Panc1 (cell line): ENCODE measurements at regions not wholly inside any gene's neighbourhood (a gene's known extent, or its start where the extent isn't known, plus 50 kb on each side); places are given as distances from the start of the nearest gene placed in this dataset.

Experiments
- ATAC-seq: fragments of 200-7000 bp; cut with Tn5 transposase; 2 replicates; pipeline ENCODE4 v1.9.1; 2020; ENCODE audit warnings: mild to moderate bottlenecking, moderate library complexity
- BruUV-seq: library from RNA; stranded (reverse); fragments of 400-500 nt; replicated peaks from 2 replicates; lab custom pipeline; 2021; lab: Mats Ljungman, UMichigan
- CTCF ChIA-PET: fragments of 300-600 bp; sonication (Branson Sonifier 250); formaldehyde crosslinking; loops from one replicate; lab custom pipeline; 2022; ENCODE audit warnings: antibody characterized with exemption; lab: Charles Lee
- POLR2A ChIA-PET: fragments of 300-600 bp; sonication (Branson Sonifier 250); formaldehyde crosslinking; loops from one replicate; lab custom pipeline; 2022; ENCODE audit warnings: antibody characterized with exemption; lab: Charles Lee
- DNase-seq: peaks from one replicate; pipeline ENCODE4 v3.0.0-alpha.2; 2010; ENCODE audit warnings: low read depth, low spot score
- H3K27ac ChIP-seq: 2 replicates; pipeline ENCODE4 v1.5.1; 2011; ENCODE audit warnings: mild to moderate bottlenecking, low read length, inconsistent platforms
- H3K27me3 ChIP-seq: fragments of 200-500 bp; sonication (Bioruptor generic); 2 replicates; pipeline ENCODE4 v1.6.0; 2014; ENCODE audit warnings: low read length, inconsistent platforms; ENCODE audit not compliant: control insufficient read depth, insufficient read depth
- H3K36me3 ChIP-seq: fragments of 200-500 bp; sonication (Bioruptor generic); 2 replicates; pipeline ENCODE4 v1.5.1; 2014; ENCODE audit warnings: inconsistent platforms, mild to moderate bottlenecking, low read length, moderate library complexity; ENCODE audit not compliant: control insufficient read depth, insufficient read depth
- H3K4me1 ChIP-seq: 2 replicates; pipeline ENCODE4 v1.5.1; 2011; ENCODE audit warnings: inconsistent platforms, mild to moderate bottlenecking, low read length, moderate library complexity; ENCODE audit not compliant: control insufficient read depth, insufficient read depth
- H3K4me3 ChIP-seq, 2 experiments: 2 replicates each; pipeline ENCODE4 v1.5.1; 2011 to 2012; ENCODE audit warnings: low read depth in 2 of 2, low read length in 2 of 2, mild to moderate bottlenecking in 2 of 2, inconsistent platforms in 1 of 2, moderate library complexity in 1 of 2
- H3K9me3 ChIP-seq: fragments of 200-500 bp; sonication (Bioruptor generic); 2 replicates; pipeline ENCODE4 v1.5.1; 2014; ENCODE audit warnings: low read depth, mild to moderate bottlenecking, inconsistent platforms, low read length, moderate library complexity; ENCODE audit not compliant: control insufficient read depth, insufficient read depth
- CTCF ChIP-seq: fragments of 450-650 bp; IDR thresholded peaks from 2 replicates; pipeline ENCODE4 v1.5.1; 2017; ENCODE audit warnings: mild to moderate bottlenecking
- POLR2AphosphoS5 ChIP-seq: IDR thresholded peaks from 2 replicates; pipeline ENCODE4 v1.6.1; 2012; ENCODE audit warnings: mild to moderate bottlenecking, low read depth, low read length, moderate library complexity
- SIN3A ChIP-seq: IDR thresholded peaks from 2 replicates; pipeline ENCODE4 v1.6.1; 2012; ENCODE audit warnings: low read depth, mild to moderate bottlenecking, low read length, moderate library complexity, borderline replicate concordance; ENCODE audit not compliant: insufficient read depth
- TCF7L2 ChIP-seq: IDR thresholded peaks from 2 replicates; pipeline ENCODE4 v1.6.1; 2011; ENCODE audit warnings: mild to moderate bottlenecking, low read depth, low read length, inconsistent platforms
- in situ Hi-C: cut with HindIII; loops from 2 replicates; pipeline ENCODE4 v1.10.0; 2016; ENCODE audit warnings: low sequenced_read_pairs, low pct_unique_long_range_greater_than_20kb
- intact Hi-C: fragments of 100-400 bp; cut with micrococcal nuclease; formaldehyde crosslinking; loops from one replicate; pipeline ENCODE4 v1.10.0; 2022; ENCODE audit not compliant: unreplicated experiment
- TF ChIP-seq, protein P1 (sequence below), 2 experiments: IDR thresholded peaks; 2 replicates each; pipeline ENCODE4 v1.6.1; 2011 to 2012; ENCODE audit warnings: low read depth in 2 of 2, control low read depth in 1 of 2, low read length in 1 of 2, mild to moderate bottlenecking in 1 of 2, moderate library complexity in 1 of 2; ENCODE audit not compliant: insufficient read depth in 1 of 2

DNA sequence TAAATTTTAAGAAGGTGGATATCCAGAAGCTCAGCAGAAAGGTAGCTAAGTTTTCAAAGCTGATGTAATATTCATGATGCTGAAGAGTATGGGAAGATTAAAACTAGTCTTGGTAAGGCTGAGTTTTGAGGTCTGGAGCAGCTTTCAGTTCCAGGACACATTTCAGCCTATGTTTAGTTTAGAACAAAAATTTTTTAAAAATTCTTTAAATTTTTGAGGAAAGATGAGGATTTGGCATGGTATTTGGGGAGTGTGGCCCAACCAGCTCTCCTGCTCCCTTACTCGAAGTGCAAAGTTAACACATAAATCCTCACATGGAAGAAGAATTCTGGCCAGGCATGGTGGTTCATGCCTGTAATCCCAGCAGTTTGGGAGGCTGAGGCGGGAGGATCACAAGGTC lies 1039.1 kb downstream of the NAALADL2 start:
- Histone ChIP-seq H3K4me3 (no peak overlapping the region), H3K9me3 (no peaks in the 10 kb centered on the region), H3K27ac (no peak overlapping the region), H3K27me3 (no peaks in the 10 kb centered on the region), H3K4me1 (no peaks in the 10 kb centered on the region), H3K36me3 (no peaks in the 10 kb centered on the region)
- in situ Hi-C loops: no loop called here
- intact Hi-C loops: no loop called here
- ATAC-seq (no peak), DNase-seq (no peak)
- BruUV-seq: no TSS peak
- CTCF ChIA-PET: no interaction called here
- POLR2A ChIA-PET: no interaction called here
- no peak for TF ChIP-seq SIN3A
- TF ChIP-seq POLR2AphosphoS5: no peak

DNA sequence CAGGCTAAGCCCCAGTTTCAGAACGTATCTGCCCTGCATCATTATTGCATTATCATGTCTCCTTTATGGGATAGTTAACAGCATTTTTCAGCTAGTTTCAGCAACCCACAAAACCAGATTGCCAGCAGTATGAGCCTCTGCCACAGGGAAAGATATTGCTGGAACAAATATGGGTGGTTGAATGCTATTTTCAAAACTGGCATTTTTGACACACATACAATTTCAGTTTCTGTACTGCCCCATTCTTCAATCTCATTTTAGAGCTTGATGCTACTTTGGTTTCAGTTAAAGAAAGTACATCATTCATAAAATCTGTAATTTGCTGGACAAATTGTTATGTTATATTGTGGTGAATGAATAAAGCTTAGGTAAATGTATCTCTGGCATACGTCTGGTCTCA lies 1037.5 kb downstream of the NAALADL2 start:
- no peak for DNase-seq
- Histone ChIP-seq H3K9me3 (0 out of 2 replicates have a peak, but pooled peaks cover 3% of the 10 kb centered on the region), H3K4me3 (no peak overlapping the region), H3K4me1 (no peaks in the 10 kb centered on the region), H3K27me3 (no peaks in the 10 kb centered on the region), H3K36me3 (no peaks in the 10 kb centered on the region), H3K27ac (no peak overlapping the region)
- ATAC-seq: no peak
- in situ Hi-C loops: no loop called here
- POLR2A ChIA-PET: no interaction called here
- intact Hi-C loops: no loop called here
- no TSS peak for BruUV-seq
- TF ChIP-seq CTCF (no peak), POLR2AphosphoS5 (no peak), TCF7L2 (no peak), SIN3A (no peak)
- TF ChIP-seq, protein P1, sequence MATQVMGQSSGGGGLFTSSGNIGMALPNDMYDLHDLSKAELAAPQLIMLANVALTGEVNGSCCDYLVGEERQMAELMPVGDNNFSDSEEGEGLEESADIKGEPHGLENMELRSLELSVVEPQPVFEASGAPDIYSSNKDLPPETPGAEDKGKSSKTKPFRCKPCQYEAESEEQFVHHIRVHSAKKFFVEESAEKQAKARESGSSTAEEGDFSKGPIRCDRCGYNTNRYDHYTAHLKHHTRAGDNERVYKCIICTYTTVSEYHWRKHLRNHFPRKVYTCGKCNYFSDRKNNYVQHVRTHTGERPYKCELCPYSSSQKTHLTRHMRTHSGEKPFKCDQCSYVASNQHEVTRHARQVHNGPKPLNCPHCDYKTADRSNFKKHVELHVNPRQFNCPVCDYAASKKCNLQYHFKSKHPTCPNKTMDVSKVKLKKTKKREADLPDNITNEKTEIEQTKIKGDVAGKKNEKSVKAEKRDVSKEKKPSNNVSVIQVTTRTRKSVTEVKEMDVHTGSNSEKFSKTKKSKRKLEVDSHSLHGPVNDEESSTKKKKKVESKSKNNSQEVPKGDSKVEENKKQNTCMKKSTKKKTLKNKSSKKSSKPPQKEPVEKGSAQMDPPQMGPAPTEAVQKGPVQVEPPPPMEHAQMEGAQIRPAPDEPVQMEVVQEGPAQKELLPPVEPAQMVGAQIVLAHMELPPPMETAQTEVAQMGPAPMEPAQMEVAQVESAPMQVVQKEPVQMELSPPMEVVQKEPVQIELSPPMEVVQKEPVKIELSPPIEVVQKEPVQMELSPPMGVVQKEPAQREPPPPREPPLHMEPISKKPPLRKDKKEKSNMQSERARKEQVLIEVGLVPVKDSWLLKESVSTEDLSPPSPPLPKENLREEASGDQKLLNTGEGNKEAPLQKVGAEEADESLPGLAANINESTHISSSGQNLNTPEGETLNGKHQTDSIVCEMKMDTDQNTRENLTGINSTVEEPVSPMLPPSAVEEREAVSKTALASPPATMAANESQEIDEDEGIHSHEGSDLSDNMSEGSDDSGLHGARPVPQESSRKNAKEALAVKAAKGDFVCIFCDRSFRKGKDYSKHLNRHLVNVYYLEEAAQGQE (IDR thresholded peaks at IDR 0.05; ENCODE audit: insufficient read depth in 1 of 2, low read depth in 2 of 2, low read length in 1 of 2): no peak
- CTCF ChIA-PET: interaction anchor here (0.6 kb wide), 1 partner anchor 289 kb away, joined by 7 read pairs; no protein-coding TSS in a partner anchor

- Histone ChIP-seq H3K4me3 (no peak overlapping the region), H3K36me3 (no peaks in the 10 kb centered on the region), H3K27ac (no peak overlapping the region), H3K9me3 (0 out of 2 replicates have a peak, but pooled peaks cover 3% of the 10 kb centered on the region), H3K27me3 (no peaks in the 10 kb centered on the region), H3K4me1 (no peaks in the 10 kb centered on the region)
- no peak for ATAC-seq
- no TSS peak for BruUV-seq
- TF ChIP-seq CTCF (no peak), POLR2AphosphoS5 (no peak), SIN3A (no peak)
- TF ChIP-seq, protein P1 (IDR thresholded peaks at IDR 0.05; ENCODE audit: insufficient read depth in 1 of 2, low read depth in 2 of 2, low read length in 1 of 2): no peak
- no peak for DNase-seq
- in situ Hi-C loops (no loop called here), intact Hi-C loops (no loop called here)
- ChIA-PET POLR2A (no interaction called here), CTCF (no interaction called here)
Measured at GRCh38 chr3:175895731-175896130, 1036.6 kb downstream of the NAALADL2 start.
